ENCODE measurements at regions not wholly inside any gene's neighbourhood (a gene's known extent, or its start where the extent isn't known, plus 50 kb on each side); places are given as distances from the start of the nearest gene placed in this dataset.
"Not testable (repeated sequence)": the region's sequence is repeated elsewhere in the genome, so short reads cannot be mapped to it uniquely, and the experiment has no call there.

- no peak for DNase-seq (ENCODE audit: low spot score)
- no peak for TF ChIP-seq CTCF (IDR thresholded peaks at IDR 0.05; ENCODE audit: extremely low read depth, missing control alignments)
Measured at GRCh38 chr6:28791002-28791383, 132.8 kb downstream of the TRIM27 start.

DNA sequence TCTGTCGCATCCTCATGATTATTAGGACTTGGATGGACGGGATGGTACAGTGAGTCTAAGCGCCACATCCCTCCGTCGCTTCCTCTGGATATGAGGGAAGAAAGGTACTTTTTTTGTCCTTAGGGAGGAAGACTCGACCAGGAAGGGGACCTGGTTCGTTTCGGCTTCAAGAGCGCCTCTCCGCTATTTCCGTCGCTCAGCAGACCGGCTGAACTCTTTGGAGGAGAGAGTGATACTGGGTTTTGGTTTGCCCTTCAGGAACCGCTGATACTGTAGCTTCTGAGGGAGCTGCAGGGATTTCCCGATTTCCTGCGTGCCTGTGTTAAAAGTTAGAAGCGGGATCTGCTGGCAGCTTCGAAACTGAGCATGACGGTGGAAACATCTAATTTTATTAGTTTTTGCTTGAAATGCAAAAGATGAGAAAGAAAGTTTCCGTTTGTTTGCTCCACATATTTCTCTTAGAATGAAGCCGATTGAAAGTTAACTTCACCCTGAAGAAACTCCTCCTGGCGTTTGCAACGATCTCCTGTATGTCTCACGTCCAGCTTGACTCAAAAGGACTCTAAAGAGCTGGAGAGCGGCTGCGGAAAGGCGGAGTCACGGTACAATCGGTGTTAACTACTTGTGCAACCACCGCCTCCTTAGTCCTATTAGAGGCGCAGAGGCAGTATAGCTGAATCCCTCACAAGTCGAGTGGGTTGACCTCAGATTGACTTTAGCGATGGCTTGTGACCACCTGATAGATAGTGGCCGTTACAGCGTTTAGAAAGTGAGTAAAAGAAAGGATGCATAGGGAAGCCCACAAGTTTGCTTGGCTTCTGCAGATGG lies 129.4 kb downstream of the TRIM27 start:
- DNase-seq (ENCODE audit: low spot score), result no peak
- no peak for TF ChIP-seq CTCF (IDR thresholded peaks at IDR 0.05; ENCODE audit: extremely low read depth, missing control alignments)

GRCh38 chr6:28800647-28801046 lies 123.1 kb downstream of the TRIM27 start:
- not testable (repeated sequence) for DNase-seq (ENCODE audit: low spot score)

GRCh38 chr6:28802417-28803336 lies 121.1 kb downstream of the TRIM27 start:
- TF ChIP-seq CTCF (IDR thresholded peaks at IDR 0.05; ENCODE audit: extremely low read depth, missing control alignments), result no peak
- DNase-seq (ENCODE audit: low spot score), result no peak

DNA sequence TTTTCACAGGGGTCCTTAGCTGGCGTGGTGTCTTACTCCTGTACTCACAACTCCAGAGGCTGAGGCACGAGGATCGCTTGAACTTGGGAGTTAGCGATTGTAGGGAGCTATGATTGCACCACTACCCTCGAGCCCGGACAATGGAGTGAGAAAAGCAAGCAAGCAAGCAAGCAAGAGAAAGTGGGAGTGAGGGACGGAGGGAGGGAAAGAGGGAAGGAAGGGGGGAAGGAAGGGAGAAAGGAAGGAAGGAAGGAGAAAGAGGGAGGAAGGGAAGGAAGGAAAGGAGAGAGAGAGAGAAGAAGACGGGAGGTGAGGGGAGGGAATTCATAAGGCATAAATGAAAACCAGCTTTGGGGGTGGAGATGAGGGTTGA lies 120.5 kb downstream of the TRIM27 start:
- no peak for TF ChIP-seq CTCF (IDR thresholded peaks at IDR 0.05; ENCODE audit: extremely low read depth, missing control alignments)
- DNase-seq (ENCODE audit: low spot score), result no peak

GRCh38 chr6:28807682-28808280 lies 116.0 kb downstream of the TRIM27 start:
- DNase-seq (ENCODE audit: low spot score), result no peak
- TF ChIP-seq CTCF (IDR thresholded peaks at IDR 0.05; ENCODE audit: extremely low read depth, missing control alignments), result no peak

DNA sequence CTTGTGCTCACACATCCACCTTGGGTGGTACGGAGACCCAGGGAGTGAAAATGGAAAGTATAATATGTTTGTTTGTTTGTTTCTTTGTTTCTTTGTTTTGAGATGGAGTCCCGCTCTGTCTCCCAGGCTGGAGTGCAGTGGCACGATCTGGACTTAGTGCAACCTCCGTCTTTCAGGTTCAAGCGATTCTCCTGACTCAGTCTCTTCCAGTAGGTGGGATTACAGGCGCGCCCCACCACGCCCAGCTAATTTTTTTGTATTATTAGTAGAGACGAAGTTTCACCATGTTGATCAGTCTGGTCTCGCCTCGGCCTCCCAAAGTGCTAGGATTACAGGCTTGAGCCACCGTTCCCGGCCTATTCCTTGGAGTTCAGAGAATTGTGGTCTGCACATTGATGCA lies 115.4 kb downstream of the TRIM27 start:
- DNase-seq (ENCODE audit: low spot score), result no peak
- TF ChIP-seq CTCF (IDR thresholded peaks at IDR 0.05; ENCODE audit: extremely low read depth, missing control alignments), result no peak
